ENCODE measurements at regions not wholly inside any gene's neighbourhood (a gene's known extent, or its start where the extent isn't known, plus 50 kb on each side); places are given as distances from the start of the nearest gene placed in this dataset.
"Not testable (repeated sequence)": the region's sequence is repeated elsewhere in the genome, so short reads cannot be mapped to it uniquely, and the experiment has no call there.

GRCh38 chrX:110965409-110966090 is 130.4 kb upstream of the PAK3 start:
- DNase-seq = no peak

DNA sequence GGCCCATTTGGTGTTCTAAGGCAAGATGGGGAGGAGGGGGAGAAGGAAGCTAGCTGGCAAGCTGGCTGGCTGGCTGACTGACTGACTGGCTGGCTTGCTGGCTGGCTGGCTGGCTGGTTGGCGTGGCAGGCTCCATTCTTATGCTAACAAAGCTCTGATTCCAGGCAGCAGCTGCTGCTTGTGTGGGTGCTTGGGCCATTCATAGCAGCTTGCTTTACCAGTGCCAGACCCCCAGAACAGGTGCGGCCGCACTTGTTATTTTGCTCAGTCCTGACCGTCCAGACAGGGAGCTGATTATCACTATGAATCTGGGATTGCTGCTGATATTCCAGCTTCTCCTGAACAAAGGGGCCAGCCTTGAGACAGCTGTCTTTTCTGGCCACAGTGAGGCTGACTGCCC is 131.2 kb upstream of the PAK3 start:
- DNase-seq = no peak

DNA sequence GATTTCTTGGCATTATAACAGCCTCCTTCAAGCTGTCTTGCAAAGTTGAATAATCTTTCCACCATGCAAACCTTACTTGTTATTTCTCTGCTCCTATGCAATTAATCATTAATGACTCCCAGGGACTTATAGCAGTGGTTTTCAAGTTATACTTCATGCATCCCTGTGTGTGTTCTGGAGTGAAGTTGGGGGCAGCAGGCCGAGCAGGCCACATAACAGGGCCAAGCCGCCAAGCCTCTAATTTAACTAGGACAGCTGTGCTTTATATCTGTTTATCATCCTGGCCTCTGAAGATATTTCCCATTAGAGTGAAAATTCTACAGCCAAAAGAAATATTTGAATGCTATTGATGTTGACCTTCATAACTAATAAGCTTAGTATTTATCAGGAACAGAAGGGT is 133.5 kb upstream of the PAK3 start:
- DNase-seq = no peak

DNA sequence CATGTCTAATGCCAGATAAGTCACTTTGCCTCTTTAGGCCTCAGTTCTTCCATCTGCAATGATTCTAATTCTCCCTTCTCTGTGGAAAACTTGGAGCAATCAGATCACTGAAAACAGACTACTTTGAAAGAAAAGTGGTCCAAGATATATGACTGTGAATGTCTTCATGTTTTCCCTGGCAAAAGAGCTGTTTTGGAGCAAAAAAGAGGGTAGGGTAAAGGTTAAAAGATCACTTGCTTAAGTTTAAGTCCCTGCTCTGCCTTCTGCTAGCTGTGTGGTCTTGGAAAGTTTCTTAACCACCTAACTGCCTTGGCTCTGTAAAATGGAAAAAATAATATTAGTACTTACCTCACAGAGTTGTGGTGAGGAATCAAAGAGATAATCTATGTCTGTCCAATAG is 140.3 kb upstream of the PAK3 start:
- peak; percentile 3 for DNase-seq

GRCh38 chrX:110954428-110955100 is 141.4 kb upstream of the PAK3 start:
- DNase-seq = no peak

DNA sequence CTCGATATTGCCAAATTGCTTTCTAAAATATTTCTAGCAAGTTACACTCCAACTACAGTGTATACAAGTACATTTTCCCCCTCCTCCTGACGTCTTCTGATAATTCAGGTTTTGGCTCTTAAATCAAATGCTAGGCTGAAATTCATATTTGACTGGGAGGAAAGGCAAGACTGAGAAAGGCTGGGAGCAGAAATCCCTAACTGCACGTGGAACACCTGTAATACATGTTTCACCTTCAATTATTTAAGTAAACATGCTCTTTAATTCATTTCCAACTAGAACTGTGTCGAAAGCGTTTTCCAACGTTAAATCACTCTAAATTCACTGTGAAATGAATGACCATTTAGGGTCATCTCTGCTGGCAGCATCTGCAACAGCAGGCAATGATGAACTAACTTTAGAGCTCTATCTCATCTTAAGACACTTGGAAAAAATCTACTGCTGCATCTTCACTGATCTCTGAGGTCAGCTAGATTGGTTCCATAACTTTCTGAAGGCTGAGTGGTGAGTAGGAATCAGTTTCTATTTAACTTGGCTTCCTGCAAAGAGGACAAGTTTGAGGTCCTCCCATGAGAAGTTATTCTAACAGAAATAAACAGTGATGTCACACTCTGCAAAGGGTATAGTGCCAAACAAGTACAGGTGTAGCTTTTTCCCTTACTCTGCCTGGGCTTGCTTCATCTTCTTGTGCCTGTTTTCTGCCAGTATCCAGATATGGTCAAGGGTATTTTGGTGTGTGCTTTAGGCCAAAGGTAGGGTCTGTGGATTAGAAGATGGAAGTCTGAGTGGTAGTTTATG is 144.3 kb upstream of the PAK3 start:
- DNase-seq = no peak

DNA sequence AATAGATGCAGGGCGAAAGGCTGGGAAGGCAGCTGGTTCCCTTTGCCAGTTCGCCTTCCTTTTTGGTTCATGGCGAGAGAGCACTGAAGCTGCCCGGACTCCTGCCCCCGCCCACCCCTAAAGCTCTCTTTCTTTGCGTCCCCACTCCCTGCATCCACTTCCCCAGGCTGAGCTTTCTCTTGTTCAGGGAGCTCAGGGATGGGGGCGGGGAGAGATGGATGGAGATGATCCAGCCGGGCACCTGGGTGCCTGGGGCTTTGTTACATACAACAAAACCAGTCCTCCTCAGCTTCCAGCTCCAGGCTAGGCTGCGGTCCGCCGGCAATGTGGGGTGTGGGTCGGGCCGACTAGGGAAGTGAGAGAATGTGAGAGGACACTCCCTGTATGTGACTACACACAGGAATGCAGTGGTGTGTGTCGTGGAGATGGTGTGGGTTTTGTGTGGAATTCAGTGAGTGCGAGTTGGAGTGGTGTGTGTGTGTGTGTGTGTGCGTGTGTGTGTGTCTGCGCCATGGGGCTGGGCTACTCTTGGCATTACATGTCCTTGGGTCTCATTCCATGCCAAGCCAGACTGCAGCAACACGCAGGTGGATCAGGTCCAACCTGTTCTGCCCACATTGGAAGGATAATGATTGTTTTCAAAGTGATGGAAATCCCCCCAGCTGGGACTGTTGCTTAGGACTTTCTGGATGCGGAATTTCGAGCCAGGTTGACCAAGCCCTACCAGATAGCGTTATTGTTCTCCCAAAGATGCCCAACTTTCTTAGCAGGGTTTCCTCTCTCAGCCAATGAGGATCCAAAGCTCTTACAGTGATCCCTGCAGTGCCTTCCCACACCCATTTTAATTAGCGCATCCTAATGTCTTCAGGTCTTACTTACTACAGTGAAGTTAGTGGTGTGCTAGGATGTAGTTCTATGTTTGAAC is 149.4 kb upstream of the CHRDL1 start:
- peak; percentile 4 for DNase-seq

DNA sequence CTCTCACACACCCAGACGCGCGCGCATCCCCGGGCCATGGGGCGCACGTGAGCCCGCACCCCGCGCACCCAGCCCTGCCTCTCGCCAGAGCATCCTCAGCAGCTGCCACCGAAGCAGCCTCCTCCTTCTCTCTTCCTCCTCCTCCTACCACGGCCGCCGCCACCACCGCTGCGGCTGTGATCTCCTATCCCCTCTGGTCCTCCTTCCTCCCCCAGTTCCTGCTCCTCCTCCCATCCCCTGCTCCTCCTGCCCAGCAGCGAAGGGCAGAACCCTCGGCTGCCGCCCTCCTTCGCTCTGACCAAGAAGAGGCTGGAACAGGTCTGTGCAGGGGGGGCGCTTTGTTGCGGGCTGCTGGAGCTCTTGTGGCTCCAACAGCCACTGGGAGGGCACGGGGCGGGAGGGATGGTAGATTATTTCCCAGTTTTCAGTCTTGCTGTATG is 148.7 kb upstream of the CHRDL1 start:
- peak; percentile 16 for DNase-seq

DNA sequence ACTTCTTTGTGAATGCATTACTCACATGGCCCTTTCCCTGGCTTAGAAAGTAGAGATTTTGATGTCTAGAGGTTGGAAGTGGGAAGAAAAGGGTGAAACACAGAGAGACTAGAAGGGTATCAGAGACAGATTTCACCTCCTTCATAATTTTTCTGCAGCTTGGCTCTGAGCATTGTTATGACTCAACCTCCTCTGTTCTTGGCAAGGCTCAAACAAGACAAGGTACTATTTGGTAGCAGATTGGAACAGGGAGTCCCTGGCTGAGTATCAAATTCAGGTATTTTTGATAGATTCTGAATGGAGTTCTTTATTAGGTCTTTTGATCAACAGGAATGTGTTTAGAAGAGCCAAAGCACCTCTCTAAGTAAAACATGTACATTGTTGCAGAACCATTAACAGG is 146.3 kb upstream of the CHRDL1 start:
- no peak for DNase-seq

GRCh38 chrX:110938977-110939732 is 143.5 kb upstream of the CHRDL1 start:
- DNase-seq = no peak

DNA sequence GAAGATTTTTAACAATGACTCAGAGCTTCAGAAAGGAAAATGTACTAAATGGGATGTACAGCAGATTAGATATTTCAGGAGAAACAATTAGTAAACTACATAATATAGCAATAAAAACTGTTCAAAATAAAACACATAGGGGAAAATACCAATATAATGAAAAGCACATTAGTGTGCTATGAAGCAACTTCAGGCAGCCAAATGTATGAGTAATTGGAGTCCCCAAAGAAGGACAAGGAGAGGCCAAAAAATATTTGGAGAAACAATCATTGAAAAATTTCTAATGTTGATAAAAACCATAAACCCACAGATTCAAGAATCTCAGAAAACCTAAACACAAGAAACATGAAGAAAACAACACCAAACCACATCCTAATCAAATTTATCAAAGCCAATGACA is 129.3 kb upstream of the CHRDL1 start:
- no peak for DNase-seq

- no peak for DNase-seq
Measured at GRCh38 chrX:110920991-110921390, 125.4 kb upstream of the CHRDL1 start.

GRCh38 chrX:110915570-110915969 is 120.0 kb upstream of the CHRDL1 start:
- DNase-seq = no peak

- DNase-seq = peak; percentile 3
Measured at GRCh38 chrX:110915111-110915510, 119.5 kb upstream of the CHRDL1 start.

- DNase-seq = no peak
Measured at GRCh38 chrX:110914281-110914680, 118.7 kb upstream of the CHRDL1 start.

GRCh38 chrX:110904747-110905146 is 109.1 kb upstream of the CHRDL1 start:
- DNase-seq = not testable (repeated sequence)

GRCh38 chrX:110881971-110882370 is 86.4 kb upstream of the CHRDL1 start:
- DNase-seq = no peak

DNA sequence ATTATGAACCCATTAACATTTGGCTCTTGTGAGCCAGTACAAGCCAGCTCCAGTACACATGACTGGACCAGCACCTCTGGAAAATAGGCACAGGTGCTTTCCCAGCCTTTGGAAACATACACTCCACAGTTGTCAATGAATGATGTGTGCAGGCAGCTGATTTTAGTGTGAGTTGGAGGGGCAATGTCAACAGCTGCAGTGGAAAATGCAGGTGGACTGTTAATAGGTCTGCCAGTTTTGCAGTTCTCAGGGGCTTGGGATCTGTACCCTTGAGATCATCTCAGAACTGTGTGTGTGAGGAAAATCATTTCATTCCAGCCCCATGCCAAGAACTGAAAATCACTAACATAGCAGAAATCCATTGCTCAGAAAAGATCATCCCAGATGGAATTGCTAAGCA is 81.7 kb upstream of the CHRDL1 start:
- DNase-seq = no peak

DNA sequence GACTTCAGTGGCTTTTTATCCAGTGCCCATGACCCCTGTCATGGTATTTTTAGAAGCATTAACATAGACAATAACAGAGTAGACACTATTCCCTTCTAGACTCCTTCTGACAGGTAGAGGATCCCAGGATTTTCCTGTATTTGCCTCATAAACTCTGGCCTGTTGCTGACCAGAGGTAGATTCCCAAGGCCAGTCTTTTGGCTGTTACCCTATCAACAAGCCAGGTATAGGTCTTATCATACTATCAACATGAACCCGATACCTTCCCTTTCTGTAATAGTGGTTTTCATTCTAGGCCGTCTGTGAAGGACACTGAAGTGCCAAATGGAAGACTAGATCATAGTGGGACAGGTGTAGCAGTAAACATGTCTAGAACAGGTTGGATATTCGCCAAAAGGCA is 76.2 kb upstream of the CHRDL1 start:
- no peak for DNase-seq

- DNase-seq = no peak
Measured at GRCh38 chrX:110866421-110866820, 70.8 kb upstream of the CHRDL1 start.

DNA sequence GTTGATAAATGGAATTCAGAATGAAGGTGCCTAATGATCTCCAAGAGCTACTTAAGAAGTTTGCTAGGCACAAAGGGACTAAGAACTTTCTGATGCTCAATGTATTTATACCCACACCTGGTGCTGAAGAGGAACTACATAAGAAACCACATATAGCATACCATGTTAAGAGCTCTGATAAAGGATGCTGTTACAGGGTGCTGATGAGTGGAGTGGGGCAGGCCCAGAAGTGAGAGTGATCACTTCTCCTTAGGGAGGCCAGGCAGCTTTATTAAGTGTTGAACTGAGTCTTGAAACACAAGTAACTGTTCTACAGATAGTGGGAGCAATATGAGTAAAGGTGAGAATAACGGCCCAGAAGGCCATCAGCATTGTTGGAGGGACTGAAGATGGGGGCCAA is 68.3 kb upstream of the CHRDL1 start:
- DNase-seq = no peak

Data from renal pelvis (tissue), 1 donor.